ENCODE measurements at regions not wholly inside any gene's neighbourhood (a gene's known extent, or its start where the extent isn't known, plus 50 kb on each side); places are given as distances from the start of the nearest gene placed in this dataset.

DNA sequence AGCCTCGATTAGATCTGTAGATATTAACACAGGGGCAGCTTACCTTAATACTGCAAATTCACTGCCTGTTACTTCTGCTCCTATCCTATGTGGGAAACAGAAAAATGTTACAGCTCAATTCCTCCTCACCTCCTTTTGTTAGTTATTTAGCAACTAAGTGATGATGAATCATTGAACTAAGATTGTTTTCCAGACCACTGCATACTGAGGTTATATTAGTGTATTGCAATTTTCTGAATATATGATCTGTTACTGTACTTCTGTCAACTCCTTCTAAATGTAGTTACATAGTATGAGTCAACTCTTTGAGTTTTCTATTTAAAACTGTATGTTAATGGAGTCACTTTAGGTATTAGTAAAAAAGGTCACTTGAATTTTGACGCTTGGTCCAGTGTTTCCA is 331.5 kb upstream of the SLCO3A1 start:
- Histone ChIP-seq H2AFZ (ENCODE audit: low read depth, low read length) (no peak overlapping the region), H3K4me1 (replicated peaks in 1 of 2; ENCODE audit: control insufficient read depth in 2 of 2, insufficient read depth in 2 of 2, low read length in 2 of 2) (no peaks in the 10 kb centered on the region), H4K20me1 (replicated peaks; ENCODE audit: control insufficient read depth, insufficient read depth, low read length) (no peaks in the 10 kb centered on the region), H3K9me3 (replicated peaks; ENCODE audit: control insufficient read depth, insufficient read depth, low read depth, low read length) (no peaks in the 10 kb centered on the region), H3K9me1 (ENCODE audit: control insufficient read depth, insufficient read depth, low read length) (no peaks in the 10 kb centered on the region), H3K4me2 (ENCODE audit: insufficient read depth, low read length) (no peak overlapping the region), H3K9ac (ENCODE audit: insufficient read depth in 1 of 2, low read depth in 2 of 2, low read length in 2 of 2) (no peak overlapping the region), H3K27me3 (ENCODE audit: control insufficient read depth in 2 of 2, insufficient read depth in 2 of 2, low read length in 2 of 2) (peaks cover 4% of the 10 kb centered on the region in 2 experiments; a peak in 2 of 5 replicates), H3K27ac (ENCODE audit: extremely low read depth, low read depth, low read length) (no peak overlapping the region), H3K36me3 (ENCODE audit: control insufficient read depth, insufficient read depth, low read length) (no peaks in the 10 kb centered on the region), H3K79me2 (ENCODE audit: control insufficient read depth, insufficient read depth, low read length) (no peaks in the 10 kb centered on the region), H3K4me3 (no peak overlapping the region)
- 23% methylated on average over 2 of the region's 2 CpGs for whole genome bisulfite sequencing (ENCODE audit: insufficient coverage, low coverage, missing lambda C conversion rate)
- in situ Hi-C loops (cut with MboI) (loop anchor here (5.0 kb wide), 1 partner anchor 205 kb away; no protein-coding TSS in a partner anchor), intact Hi-C loops (cut with micrococcal nuclease) (loop anchor here (1.0 kb wide), 1 partner anchor 219 kb away; no protein-coding TSS in a partner anchor)
- FAIRE-seq (no peak), ATAC-seq (no peak), DNase-seq (ENCODE audit: extremely low read depth in 1 of 4, low spot score in 3 of 4) (no peak)
- ChIA-PET POLR2A (interaction anchor here (1.1 kb wide), 1 partner anchor 219 kb away, joined by 4 read pairs; no protein-coding TSS in a partner anchor), CTCF (ENCODE audit: low intra/inter-chr PET ratio) (interaction anchor here (2.2 kb wide), 1 partner anchor 219 kb away, joined by 21 read pairs; no protein-coding TSS in a partner anchor)
- TF ChIP-seq DPF2 (IDR thresholded peaks at IDR 0.05) (no peak), ZNF239 (CRISPR knock-in tag; IDR thresholded peaks at IDR 0.05) (no peak), EWSR1 (IDR thresholded peaks at IDR 0.05; ENCODE audit: borderline replicate concordance, low read depth, partially characterized antibody) (no peak), MAFG (tag; conservative IDR thresholded peaks at IDR 0.05) (no peak), PTBP1 (IDR thresholded peaks at IDR 0.05; ENCODE audit: low read depth, low read length) (no peak)
- TF ChIP-seq, protein P1, sequence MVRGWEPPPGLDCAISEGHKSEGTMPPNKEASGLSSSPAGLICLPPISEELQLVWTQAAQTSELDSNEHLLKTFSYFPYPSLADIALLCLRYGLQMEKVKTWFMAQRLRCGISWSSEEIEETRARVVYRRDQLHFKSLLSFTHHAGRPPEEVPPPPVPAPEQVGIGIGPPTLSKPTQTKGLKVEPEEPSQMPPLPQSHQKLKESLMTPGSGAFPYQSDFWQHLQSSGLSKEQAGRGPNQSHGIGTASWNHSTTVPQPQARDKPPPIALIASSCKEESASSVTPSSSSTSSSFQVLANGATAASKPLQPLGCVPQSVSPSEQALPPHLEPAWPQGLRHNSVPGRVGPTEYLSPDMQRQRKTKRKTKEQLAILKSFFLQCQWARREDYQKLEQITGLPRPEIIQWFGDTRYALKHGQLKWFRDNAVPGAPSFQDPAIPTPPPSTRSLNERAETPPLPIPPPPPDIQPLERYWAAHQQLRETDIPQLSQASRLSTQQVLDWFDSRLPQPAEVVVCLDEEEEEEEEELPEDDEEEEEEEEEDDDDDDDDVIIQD (CRISPR knock-in tag; IDR thresholded peaks at IDR 0.05), result no peak
- no TSS peak for BruUV-seq (replicated peaks)
